GM13976 (cell line): ENCODE measurements at regions not wholly inside any gene's neighbourhood (a gene's known extent, or its start where the extent isn't known, plus 50 kb on each side); places are given as distances from the start of the nearest gene placed in this dataset.
"Not testable (repeated sequence)": the region's sequence is repeated elsewhere in the genome, so short reads cannot be mapped to it uniquely, and the experiment has no call there.

Experiments
- DNase-seq: peaks from one replicate; pipeline ENCODE4 v3.0.0; 2012; ENCODE audit warnings: low spot score
- CTCF ChIP-seq: IDR thresholded peaks from 2 replicates; pipeline ENCODE4 v1.5.1; 2012; ENCODE audit warnings: borderline replicate concordance, mild to moderate bottlenecking; ENCODE audit not compliant: insufficient read depth; ENCODE audit errors: extremely low read depth, missing control alignments, control extremely low read depth
- in situ Hi-C: fragments of 300-500 bp; cut with MboI; formaldehyde crosslinking; loops from one replicate; pipeline ENCODE4 v1.12.0; 2022; ENCODE audit warnings: low sequenced_read_pairs, mixed read lengths, inconsistent platforms; ENCODE audit not compliant: unreplicated experiment

GRCh38 chr14:101090976-101091375 is 187.5 kb upstream of the RTL1 start:
- no peak for DNase-seq
- no peak for TF ChIP-seq CTCF
- in situ Hi-C loops, result no loop called here

- in situ Hi-C loops, DNase-seq: not testable (repeated sequence)
Measured at GRCh38 chr14:101094916-101095315, 191.4 kb upstream of the RTL1 start.

- TF ChIP-seq CTCF, result no peak
- no peak for DNase-seq
- in situ Hi-C loops, result no loop called here
Measured at GRCh38 chr14:101096551-101096950, 193.0 kb upstream of the RTL1 start.

- no peak for DNase-seq
- no peak for TF ChIP-seq CTCF
- in situ Hi-C loops, result no loop called here
Measured at GRCh38 chr14:101097109-101097793, 193.7 kb upstream of the RTL1 start.

GRCh38 chr14:101098177-101098576 is 194.7 kb upstream of the RTL1 start:
- DNase-seq, result no peak
- in situ Hi-C loops, result no loop called here
- TF ChIP-seq CTCF, result no peak

GRCh38 chr14:101098641-101099040 is 195.1 kb upstream of the RTL1 start:
- in situ Hi-C loops, result no loop called here
- TF ChIP-seq CTCF, result no peak
- no peak for DNase-seq

- DNase-seq, result no peak
- in situ Hi-C loops, result no loop called here
- no peak for TF ChIP-seq CTCF
Measured at GRCh38 chr14:101101456-101102056, 198.0 kb upstream of the RTL1 start.
